Keratinocyte (primary cell): ENCODE measurements at regions not wholly inside any gene's neighbourhood (a gene's known extent, or its start where the extent isn't known, plus 50 kb on each side); places are given as distances from the start of the nearest gene placed in this dataset.
"Not testable (repeated sequence)": the region's sequence is repeated elsewhere in the genome, so short reads cannot be mapped to it uniquely, and the experiment has no call there.

Experiments used
- EZH2 ChIP-seq: IDR thresholded peaks from one replicate; pipeline ENCODE4 v1.6.1; 2012; ENCODE audit warnings: inconsistent platforms, mild to moderate bottlenecking, low read length, moderate library complexity
- TF ChIP-seq, protein P1 (sequence below), 3 experiments: IDR thresholded peaks in 1 of 3; conservative IDR thresholded peaks in 1 of 3; optimal IDR thresholded peaks in 1 of 3; 2 replicates in 2 of 3; 3 replicates in 1 of 3; pipeline versions ENCODE3 to v1.5.1; 2011; ENCODE audit warnings: low read length in 3 of 3, mild to moderate bottlenecking in 3 of 3, moderate library complexity in 2 of 3, control low read depth in 1 of 3, inconsistent platforms in 1 of 3; ENCODE audit not compliant: insufficient read depth in 2 of 3; ENCODE audit errors: extremely low read depth in 1 of 3

DNA sequence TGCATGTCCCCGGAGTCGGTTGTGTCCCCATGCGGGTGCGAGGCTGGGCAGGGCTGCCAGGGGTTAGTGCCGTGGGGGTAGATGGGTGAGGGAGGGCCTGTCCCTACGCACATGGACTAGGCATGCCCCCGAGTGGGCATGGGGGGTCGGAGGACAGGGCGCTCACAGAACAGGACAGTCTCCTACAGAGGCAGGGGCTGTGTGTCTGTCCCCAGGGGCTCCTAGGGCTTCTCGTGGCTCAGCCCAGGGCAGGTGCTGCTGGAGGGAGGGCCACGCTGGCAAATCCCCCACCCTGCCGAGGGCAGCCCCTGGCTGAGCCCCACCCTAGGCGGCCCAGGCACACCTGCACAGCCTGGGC is 141.3 kb downstream of the TMEM121 start:
- TF ChIP-seq EZH2: not testable (repeated sequence)
- TF ChIP-seq, protein P1, sequence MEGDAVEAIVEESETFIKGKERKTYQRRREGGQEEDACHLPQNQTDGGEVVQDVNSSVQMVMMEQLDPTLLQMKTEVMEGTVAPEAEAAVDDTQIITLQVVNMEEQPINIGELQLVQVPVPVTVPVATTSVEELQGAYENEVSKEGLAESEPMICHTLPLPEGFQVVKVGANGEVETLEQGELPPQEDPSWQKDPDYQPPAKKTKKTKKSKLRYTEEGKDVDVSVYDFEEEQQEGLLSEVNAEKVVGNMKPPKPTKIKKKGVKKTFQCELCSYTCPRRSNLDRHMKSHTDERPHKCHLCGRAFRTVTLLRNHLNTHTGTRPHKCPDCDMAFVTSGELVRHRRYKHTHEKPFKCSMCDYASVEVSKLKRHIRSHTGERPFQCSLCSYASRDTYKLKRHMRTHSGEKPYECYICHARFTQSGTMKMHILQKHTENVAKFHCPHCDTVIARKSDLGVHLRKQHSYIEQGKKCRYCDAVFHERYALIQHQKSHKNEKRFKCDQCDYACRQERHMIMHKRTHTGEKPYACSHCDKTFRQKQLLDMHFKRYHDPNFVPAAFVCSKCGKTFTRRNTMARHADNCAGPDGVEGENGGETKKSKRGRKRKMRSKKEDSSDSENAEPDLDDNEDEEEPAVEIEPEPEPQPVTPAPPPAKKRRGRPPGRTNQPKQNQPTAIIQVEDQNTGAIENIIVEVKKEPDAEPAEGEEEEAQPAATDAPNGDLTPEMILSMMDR (optimal IDR thresholded peaks at IDR 0.05 in 1 of 3, IDR thresholded peaks at IDR 0.05 in 1 of 3, conservative IDR thresholded peaks at IDR 0.05 in 1 of 3; ENCODE audit: extremely low read depth in 1 of 3, insufficient read depth in 2 of 3, low read length in 3 of 3): not testable (repeated sequence)
